Stimulated activated memory B cell treated with anti-CD40 and anti-IgM and Interleukin-4, amounts not matched to agents 10 μg/mL and 1 μg/mL and 100 μg/mL, for 72 hours (primary cell): ENCODE measurements at regions not wholly inside any gene's neighbourhood (a gene's known extent, or its start where the extent isn't known, plus 50 kb on each side); places are given as distances from the start of the nearest gene placed in this dataset.
"Not testable (repeated sequence)": the region's sequence is repeated elsewhere in the genome, so short reads cannot be mapped to it uniquely, and the experiment has no call there.

Experiments
- ATAC-seq: fragments of 150-1000 bp; cut with Tn5 transposase; 2 replicates; pipeline ENCODE4 v1.10.0; 2021
- H3K27ac Mint-ChIP-seq: one replicate; pipeline ENCODE4 v1.8.0; 2022; ENCODE audit warnings: mild to moderate bottlenecking, mixed read lengths
- H3K27me3 Mint-ChIP-seq: one replicate; pipeline ENCODE4 v1.8.0; 2022; ENCODE audit warnings: mixed read lengths
- H3K36me3 Mint-ChIP-seq: one replicate; pipeline ENCODE4 v1.8.0; 2022; ENCODE audit warnings: mixed read lengths
- H3K4me1 Mint-ChIP-seq: one replicate; pipeline ENCODE4 v1.8.0; 2022; ENCODE audit warnings: mixed read lengths
- H3K4me3 Mint-ChIP-seq: one replicate; pipeline ENCODE4 v1.8.0; 2022; ENCODE audit warnings: mild to moderate bottlenecking, moderate library complexity, mixed read lengths
- H3K9me3 Mint-ChIP-seq: one replicate; pipeline ENCODE4 v1.8.0; 2022; ENCODE audit warnings: mixed read lengths

DNA sequence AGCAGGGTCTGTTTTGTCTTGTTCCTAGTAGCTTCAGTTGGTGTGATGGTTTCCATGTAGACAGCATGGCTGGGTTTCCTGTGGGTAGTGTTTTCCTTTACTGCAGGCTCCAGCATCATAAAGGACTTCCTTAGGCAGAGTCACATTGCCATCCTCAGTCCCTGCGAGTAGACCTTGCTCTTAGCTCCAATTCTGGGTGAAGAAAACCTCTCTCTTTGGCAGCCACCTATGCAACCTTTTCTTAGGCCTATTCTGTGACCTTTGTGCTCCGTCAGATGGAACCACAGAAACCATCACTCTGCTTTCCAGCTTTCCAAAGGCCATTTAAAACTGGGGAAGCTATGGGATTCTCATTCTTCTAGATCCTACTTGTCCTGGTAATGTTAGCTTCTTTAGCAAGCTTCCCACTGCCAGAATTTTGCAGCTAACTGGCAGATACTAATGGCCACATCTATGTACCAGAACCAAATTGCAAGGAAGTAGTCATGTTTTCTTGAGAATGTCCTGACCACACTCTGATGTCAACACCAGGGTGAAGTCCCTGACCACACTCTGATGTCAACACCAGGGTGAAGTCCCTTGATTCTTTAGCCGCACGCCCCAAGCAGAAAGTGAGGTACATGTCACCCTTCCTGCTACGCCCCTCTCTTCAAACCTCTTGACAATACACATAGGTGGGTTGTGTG lies 646.6 kb upstream of the HS3ST5 start:
- Mint-ChIP-seq H3K36me3 (no peaks in the 10 kb centered on the region), H3K4me1 (no peaks in the 10 kb centered on the region), H3K4me3 (no peak overlapping the region), H3K27me3 (no peaks in the 10 kb centered on the region), H3K9me3 (peaks cover 2% of the 10 kb centered on the region), H3K27ac (peak overlapping the region; percentile 20)
- ATAC-seq: peak; percentile 72

DNA sequence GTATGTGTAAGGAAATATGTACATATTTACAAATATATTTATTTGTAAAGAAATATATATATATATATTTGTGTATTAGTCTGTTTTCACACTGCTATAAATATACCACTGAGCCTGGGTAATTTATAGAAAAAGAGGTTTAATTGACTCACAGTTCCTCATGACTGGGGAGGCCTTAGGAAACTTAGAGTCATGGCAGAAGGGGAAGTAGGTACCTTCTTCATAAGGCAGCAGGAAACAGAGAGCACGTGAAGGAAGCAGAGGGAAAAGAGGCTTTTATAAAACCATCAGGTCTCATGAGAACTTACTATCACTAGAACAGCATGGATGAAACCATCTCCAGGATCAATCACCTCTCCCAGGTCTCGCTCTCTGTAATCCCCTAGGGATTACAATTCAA lies 644.5 kb upstream of the HS3ST5 start:
- H3K36me3 Mint-ChIP-seq: no peaks in the 10 kb centered on the region

DNA sequence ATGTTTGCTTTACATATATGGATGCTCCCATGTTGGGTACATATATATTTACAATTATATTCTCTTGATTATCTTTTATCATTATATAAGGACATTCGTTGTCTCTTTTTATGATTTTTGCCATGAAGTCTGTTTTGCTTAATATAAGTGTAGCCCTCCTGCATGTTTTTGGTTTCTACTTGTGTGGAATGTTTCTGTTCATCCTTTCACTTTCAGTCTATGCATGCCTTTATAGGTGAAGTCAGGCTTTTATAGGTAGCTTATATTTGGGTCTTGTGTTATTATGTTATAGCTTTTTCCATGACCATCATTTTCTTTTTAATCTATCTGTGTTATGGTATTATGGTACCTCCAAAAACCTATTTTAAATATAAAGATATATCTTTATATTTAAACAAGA lies 612.5 kb upstream of the HS3ST5 start:
- Mint-ChIP-seq H3K4me1 (no peaks in the 10 kb centered on the region), H3K36me3 (no peaks in the 10 kb centered on the region), H3K27ac (no peak overlapping the region), H3K27me3 (no peaks in the 10 kb centered on the region), H3K9me3 (peaks cover 5% of the 10 kb centered on the region), H3K4me3 (no peak overlapping the region)
- ATAC-seq: no peak

More for the DNA sequence above, 644.5 kb upstream of the HS3ST5 start:
- H3K27me3 Mint-ChIP-seq: no peaks in the 10 kb centered on the region
- no peak for ATAC-seq
- H3K27ac Mint-ChIP-seq: no peak overlapping the region
- H3K4me3 Mint-ChIP-seq: no peak overlapping the region
- H3K4me1 Mint-ChIP-seq: no peaks in the 10 kb centered on the region
- peaks cover 5% of the 10 kb centered on the region for H3K9me3 Mint-ChIP-seq

DNA sequence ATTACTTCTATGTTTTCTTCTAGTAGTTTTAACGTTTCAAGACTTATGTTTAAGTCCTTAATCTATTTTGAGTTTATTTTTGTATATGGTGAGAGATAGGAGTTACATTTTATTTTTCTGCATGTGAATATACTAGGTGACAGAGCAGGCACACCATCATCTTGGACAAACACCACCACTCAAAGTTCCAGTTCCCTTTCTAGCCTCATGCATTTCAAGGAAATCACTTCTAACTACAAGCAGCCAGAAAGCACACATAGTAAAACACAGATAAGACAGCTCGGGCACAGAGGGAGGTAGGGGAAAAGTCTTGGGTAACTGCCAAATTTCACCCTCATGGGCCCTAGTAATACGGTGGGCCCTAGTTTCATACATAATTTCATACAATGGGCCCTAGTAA lies 609.4 kb upstream of the HS3ST5 start:
- no peak for ATAC-seq
- Mint-ChIP-seq H3K27me3 (no peaks in the 10 kb centered on the region), H3K4me3 (no peak overlapping the region), H3K4me1 (no peaks in the 10 kb centered on the region), H3K36me3 (no peaks in the 10 kb centered on the region), H3K9me3 (no peaks in the 10 kb centered on the region), H3K27ac (no peak overlapping the region)

DNA sequence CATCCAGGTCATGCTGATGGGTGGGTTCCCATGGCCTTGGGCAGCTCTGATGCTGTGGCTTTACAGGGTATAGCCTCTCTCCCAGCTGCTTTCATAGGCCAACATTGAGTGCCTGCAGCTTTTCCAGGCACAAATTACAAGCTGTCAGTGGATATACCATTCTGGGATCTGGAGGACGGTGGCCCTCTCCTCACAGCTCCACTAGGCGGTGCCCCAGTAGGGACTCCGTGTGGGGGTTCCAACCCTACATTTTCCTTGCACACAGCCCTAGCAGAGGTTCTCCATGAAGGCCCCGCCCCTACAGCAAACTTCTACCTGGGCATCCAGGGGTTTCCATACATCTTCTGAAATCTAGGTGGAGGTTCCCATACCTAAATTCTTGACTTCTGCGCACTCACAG lies 602.6 kb upstream of the HS3ST5 start:
- Mint-ChIP-seq H3K27ac (no peak overlapping the region), H3K36me3 (no peaks in the 10 kb centered on the region), H3K9me3 (peaks cover 6% of the 10 kb centered on the region), H3K27me3 (no peaks in the 10 kb centered on the region), H3K4me1 (no peaks in the 10 kb centered on the region), H3K4me3 (no peak overlapping the region)
- ATAC-seq: no peak

DNA sequence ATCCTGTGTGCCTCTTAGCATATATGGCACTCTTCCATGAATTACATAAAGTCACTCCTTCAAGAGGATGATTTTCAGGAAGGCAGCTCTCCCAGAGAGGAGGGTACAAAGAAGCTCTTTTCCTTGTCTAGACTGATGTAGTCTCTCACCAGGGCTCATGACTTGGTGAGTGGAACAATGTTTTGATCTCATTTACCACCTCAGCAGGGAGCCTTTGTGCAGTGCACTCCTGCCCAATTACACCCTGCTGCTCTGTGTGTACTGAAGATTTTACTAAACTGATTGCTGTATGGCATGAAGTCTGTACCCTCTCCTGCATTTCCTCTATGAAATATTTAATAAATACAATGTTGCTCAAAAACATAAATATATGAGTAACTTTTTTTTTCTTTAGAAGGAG lies 598.3 kb upstream of the HS3ST5 start:
- Mint-ChIP-seq H3K9me3 (no peaks in the 10 kb centered on the region), H3K4me3 (no peak overlapping the region), H3K4me1 (no peaks in the 10 kb centered on the region), H3K36me3 (no peaks in the 10 kb centered on the region), H3K27ac (no peak overlapping the region), H3K27me3 (no peaks in the 10 kb centered on the region)
- no peak for ATAC-seq

DNA sequence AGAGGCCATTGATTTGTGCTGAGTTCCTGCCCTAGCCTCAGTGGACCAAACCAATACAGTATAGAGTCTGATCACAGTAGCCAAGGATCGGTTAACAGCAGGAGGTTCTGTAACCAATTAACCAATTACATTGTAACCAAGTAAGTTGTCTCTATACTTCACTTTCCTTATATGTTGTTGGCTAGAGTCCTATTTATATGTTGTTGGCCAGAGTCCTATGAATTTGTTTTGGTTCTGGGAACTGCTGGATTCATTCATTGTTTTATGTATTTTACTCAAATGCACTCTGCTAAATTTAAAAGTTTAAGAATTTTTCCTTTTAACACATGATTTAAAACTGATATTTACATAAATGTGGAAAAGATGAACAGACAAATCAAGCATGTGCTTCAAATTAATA lies 597.4 kb upstream of the HS3ST5 start:
- no peaks in the 10 kb centered on the region for H3K36me3 Mint-ChIP-seq
- no peaks in the 10 kb centered on the region for H3K27me3 Mint-ChIP-seq
- H3K4me3 Mint-ChIP-seq: no peak overlapping the region
- H3K4me1 Mint-ChIP-seq: no peaks in the 10 kb centered on the region
- no peak for ATAC-seq
- H3K9me3 Mint-ChIP-seq: no peaks in the 10 kb centered on the region
- H3K27ac Mint-ChIP-seq: no peak overlapping the region

DNA sequence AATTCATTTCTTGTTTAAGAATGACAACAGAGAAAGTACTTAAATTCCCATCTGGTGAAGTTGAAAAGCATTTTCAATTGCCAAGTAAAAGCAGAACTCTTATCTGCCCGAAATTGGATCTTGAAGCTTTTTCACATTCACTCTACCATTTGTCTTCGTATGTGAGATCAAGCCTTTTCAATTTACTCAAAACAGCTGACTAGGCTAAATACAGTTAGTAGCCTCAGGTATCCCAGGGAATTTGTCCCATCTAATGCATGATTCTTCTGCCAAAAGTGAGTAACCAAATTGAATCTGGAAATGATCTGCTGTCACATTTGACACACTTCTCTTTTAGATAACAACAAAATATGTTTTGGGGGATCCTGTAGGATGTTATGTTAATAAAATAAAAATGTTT lies 596.8 kb upstream of the HS3ST5 start:
- H3K4me3 Mint-ChIP-seq: no peak overlapping the region
- no peaks in the 10 kb centered on the region for H3K36me3 Mint-ChIP-seq
- no peaks in the 10 kb centered on the region for H3K27me3 Mint-ChIP-seq
- ATAC-seq: no peak
- H3K4me1 Mint-ChIP-seq: no peaks in the 10 kb centered on the region
- no peak overlapping the region for H3K27ac Mint-ChIP-seq
- no peaks in the 10 kb centered on the region for H3K9me3 Mint-ChIP-seq

DNA sequence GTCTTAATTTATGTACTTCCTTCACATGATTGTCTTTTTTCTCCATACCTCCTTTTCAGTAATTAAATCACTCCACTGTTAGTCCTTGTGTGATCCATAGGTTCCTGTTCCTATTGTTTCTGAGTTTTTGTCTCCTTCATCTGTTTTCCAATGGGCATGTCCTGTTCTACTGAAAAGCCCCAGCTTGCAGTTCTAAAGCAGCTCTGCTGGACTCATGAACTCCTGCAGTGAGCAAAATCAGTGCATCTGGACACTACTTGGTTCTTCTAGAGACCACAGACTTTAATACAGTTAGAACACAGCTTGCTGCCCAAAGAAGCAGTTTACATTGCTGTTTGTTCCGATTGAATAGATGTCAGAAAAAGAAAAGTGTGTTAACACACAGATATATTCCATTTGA lies 593.3 kb upstream of the HS3ST5 start:
- H3K27ac Mint-ChIP-seq: no peak overlapping the region

DNA sequence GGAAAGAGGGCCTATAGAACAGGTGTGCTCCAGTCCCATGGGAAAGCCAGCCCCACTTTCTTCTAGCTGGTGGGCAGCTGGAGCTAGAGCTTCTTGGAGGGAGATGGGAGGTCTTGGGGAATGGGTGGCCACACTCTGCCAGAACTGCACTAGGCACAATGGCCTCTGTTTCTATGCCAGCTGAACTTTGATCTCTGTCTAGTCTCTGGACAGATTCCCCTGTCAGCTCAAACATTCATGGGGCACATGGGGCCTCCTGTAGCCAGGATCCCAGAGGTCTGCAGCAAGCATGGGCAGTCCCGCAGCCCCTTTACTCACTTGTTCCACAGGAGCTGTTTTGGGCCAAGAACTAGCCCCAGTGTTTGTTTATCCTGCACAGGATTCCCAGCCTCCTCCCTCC lies 591.3 kb upstream of the HS3ST5 start:
- H3K4me3 Mint-ChIP-seq: no peak overlapping the region
- H3K9me3 Mint-ChIP-seq: no peaks in the 10 kb centered on the region
- no peaks in the 10 kb centered on the region for H3K4me1 Mint-ChIP-seq
- no peak for ATAC-seq
- no peaks in the 10 kb centered on the region for H3K27me3 Mint-ChIP-seq
- H3K27ac Mint-ChIP-seq: no peak overlapping the region
- no peaks in the 10 kb centered on the region for H3K36me3 Mint-ChIP-seq

More for the DNA sequence above, 593.3 kb upstream of the HS3ST5 start:
- Mint-ChIP-seq H3K9me3 (no peaks in the 10 kb centered on the region), H3K27me3 (no peaks in the 10 kb centered on the region), H3K4me1 (no peaks in the 10 kb centered on the region), H3K36me3 (no peaks in the 10 kb centered on the region), H3K4me3 (no peak overlapping the region)
- ATAC-seq: no peak

DNA sequence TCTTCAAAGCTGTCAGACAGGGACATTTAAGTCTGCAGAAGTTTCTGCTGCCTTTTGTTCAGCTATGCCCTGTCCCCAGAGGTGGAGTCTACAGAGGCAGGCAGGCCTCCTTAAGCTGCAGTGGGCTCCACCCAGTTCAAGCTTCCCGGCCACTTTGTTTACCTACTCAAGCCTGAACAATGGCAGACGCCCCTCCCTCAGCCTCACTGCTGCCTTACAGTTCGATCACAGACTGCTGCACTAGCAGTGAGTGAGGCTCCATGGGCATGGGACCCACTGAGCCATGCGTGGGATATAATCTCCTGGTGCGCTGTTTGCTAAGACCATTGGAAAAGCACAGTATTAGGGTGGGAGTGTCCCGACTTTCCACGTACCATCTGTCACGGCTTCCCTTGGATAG lies 585.9 kb upstream of the HS3ST5 start:
- ATAC-seq, H3K4me3 Mint-ChIP-seq, H3K4me1 Mint-ChIP-seq, H3K27me3 Mint-ChIP-seq, H3K27ac Mint-ChIP-seq, H3K9me3 Mint-ChIP-seq, H3K36me3 Mint-ChIP-seq: not testable (repeated sequence)

DNA sequence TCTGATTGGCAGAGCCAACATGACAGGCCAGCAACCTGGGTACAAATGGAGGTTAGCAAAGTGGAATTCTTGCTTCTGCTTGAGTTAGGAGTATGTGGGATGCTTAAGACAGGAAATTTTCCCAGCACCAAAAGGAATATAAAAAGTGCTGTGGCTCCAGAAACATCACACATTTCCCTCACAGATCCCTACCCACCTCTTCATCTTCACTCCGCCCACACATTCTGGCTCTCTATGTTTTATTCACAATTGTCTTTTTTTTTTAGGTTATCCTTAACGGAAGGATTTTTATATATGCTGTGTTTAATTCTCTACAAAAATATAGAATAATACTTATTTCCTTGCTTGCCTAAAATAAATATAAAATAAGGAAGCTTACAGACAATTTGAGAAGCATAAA lies 563.3 kb upstream of the HS3ST5 start:
- no peaks in the 10 kb centered on the region for H3K36me3 Mint-ChIP-seq

DNA sequence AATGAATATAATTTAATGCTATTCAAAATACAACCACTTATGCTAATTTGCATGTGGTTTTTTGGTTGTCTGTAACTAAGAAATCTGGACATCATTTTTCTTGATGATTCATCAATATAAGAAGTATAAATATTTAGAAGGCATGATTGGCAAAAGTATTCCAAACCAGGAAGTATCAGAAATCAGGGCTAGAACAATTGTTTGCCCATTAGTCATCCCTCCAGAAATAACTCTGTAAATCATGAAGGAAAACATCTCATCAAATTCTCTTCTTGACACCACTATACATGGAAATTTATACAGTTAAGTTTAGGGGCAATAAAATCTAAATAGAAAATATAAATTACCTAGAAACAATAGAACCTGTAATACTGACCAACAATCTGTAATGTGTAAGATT lies 554.7 kb upstream of the HS3ST5 start:
- Mint-ChIP-seq H3K4me3 (no peak overlapping the region), H3K36me3 (no peaks in the 10 kb centered on the region), H3K4me1 (no peaks in the 10 kb centered on the region), H3K27ac (no peak overlapping the region), H3K27me3 (no peaks in the 10 kb centered on the region), H3K9me3 (peaks cover 5% of the 10 kb centered on the region)
- no peak for ATAC-seq

More for the DNA sequence above, 563.3 kb upstream of the HS3ST5 start:
- no peak overlapping the region for H3K4me3 Mint-ChIP-seq
- ATAC-seq: no peak
- no peak overlapping the region for H3K27ac Mint-ChIP-seq
- H3K9me3 Mint-ChIP-seq: no peaks in the 10 kb centered on the region
- no peaks in the 10 kb centered on the region for H3K27me3 Mint-ChIP-seq
- H3K4me1 Mint-ChIP-seq: no peaks in the 10 kb centered on the region

DNA sequence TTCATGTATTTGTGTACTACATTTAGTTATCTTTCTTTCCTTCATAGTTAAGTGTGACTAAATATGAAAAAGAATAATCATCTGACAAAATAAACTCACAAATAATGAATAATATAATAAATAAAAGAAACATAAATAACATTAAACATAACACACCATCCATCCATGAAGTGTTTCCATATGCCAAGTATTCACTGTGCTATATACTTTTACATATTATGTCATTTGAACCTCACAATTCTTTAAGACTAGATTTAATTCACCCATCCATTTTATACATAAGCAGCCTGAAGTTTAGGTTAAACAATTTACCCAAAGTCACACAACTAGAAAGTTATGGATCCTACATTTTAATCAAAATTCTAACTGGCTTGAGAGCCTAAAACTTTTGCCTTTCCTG lies 549.4 kb upstream of the HS3ST5 start:
- Mint-ChIP-seq H3K4me1 (no peaks in the 10 kb centered on the region), H3K27ac (no peak overlapping the region), H3K9me3 (no peaks in the 10 kb centered on the region), H3K27me3 (no peaks in the 10 kb centered on the region), H3K36me3 (no peaks in the 10 kb centered on the region), H3K4me3 (no peak overlapping the region)
- ATAC-seq: no peak

DNA sequence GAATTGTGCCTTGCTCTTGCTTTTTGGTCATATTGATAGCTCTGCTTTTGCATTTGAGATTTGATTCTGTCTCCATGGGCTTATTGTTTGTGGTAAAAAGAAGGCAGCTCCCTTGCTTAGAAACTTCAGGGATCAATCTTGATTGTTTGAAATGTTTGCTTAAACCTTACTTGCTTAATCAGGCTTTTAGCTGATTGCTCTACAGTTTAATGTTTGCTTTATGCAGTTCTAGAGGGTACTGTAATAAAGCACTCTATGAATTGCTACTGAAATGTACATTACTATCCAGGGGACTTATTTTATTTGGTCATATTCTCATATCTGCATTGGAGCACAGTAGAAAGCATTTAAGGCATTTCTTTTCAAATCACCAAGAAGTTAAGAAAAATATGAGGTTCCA lies 545.4 kb upstream of the HS3ST5 start:
- H3K4me3 Mint-ChIP-seq: no peak overlapping the region
- H3K27ac Mint-ChIP-seq: no peak overlapping the region
- no peaks in the 10 kb centered on the region for H3K36me3 Mint-ChIP-seq
- no peaks in the 10 kb centered on the region for H3K4me1 Mint-ChIP-seq
- no peaks in the 10 kb centered on the region for H3K9me3 Mint-ChIP-seq
- no peaks in the 10 kb centered on the region for H3K27me3 Mint-ChIP-seq
- no peak for ATAC-seq

DNA sequence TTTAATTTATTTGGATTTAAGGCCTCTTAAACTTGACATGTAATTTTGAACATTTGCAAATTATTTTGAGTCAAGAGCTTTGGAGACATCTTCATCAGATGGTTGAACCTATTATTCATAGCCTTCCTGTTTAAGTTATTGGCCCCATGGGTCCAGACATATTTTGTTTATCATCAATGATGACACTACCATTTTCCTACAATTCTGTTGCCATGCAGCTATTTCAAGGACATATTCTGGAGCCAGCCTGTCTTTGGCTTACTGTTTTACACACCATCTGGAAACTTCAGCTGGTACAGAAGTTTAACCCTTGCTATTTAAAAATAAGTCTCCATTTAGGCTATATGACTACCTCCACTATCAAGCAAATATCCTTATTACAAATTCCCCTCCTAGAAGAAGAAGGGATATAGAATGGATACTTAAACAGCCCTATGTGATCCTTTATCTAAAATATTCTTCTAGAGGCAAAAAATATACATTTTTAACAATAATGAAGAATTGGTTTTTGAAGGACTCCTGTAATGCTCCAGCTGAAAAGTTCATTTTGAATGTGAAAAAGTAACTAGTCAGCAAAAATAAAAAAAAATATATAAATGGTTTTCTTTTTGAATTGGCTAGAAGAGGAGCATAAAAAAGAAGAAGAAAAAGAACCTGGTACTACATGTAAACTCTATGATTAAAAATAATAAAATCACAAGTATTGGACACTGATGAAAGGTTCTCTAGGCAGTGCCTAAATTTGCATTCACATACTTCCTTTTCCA lies 544.0 kb upstream of the HS3ST5 start:
- H3K4me3 Mint-ChIP-seq: no peak overlapping the region
- H3K9me3 Mint-ChIP-seq: no peaks in the 10 kb centered on the region
- H3K36me3 Mint-ChIP-seq: no peaks in the 10 kb centered on the region
- no peaks in the 10 kb centered on the region for H3K4me1 Mint-ChIP-seq
- no peak overlapping the region for H3K27ac Mint-ChIP-seq
- H3K27me3 Mint-ChIP-seq: no peaks in the 10 kb centered on the region
- no peak for ATAC-seq
